Activated CD8-positive, alpha-beta memory T cell treated with anti-CD3 and anti-CD28 coated beads for 24 hours (primary cell): ENCODE measurements at regions not wholly inside any gene's neighbourhood (a gene's known extent, or its start where the extent isn't known, plus 50 kb on each side); places are given as distances from the start of the nearest gene placed in this dataset.

Source experiments
- DNase-seq: peaks from one replicate; pipeline ENCODE4 v3.0.0-alpha.2; 2020

DNA sequence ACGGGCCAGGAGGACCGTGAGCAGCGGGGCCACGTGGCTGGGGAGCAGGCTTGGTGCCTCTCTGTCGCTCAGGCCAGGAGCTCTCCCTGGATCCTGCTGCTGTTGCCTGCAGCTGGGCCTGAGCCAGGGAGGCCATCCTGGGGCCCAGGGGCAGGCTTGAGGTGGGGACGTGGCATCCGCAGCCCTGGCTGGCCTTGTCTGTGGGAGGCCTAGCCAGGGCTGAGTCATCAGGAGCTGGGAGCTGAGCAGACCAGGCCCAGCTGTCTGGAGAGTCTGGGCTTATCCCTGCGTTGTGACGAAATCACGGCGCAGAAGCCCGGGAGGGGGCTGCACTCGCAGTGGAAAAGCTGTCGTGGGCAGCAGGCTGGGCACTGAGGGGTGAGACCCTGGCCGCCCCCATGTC is 138.8 kb upstream of the COL5A1 start:
- no peak for DNase-seq

DNA sequence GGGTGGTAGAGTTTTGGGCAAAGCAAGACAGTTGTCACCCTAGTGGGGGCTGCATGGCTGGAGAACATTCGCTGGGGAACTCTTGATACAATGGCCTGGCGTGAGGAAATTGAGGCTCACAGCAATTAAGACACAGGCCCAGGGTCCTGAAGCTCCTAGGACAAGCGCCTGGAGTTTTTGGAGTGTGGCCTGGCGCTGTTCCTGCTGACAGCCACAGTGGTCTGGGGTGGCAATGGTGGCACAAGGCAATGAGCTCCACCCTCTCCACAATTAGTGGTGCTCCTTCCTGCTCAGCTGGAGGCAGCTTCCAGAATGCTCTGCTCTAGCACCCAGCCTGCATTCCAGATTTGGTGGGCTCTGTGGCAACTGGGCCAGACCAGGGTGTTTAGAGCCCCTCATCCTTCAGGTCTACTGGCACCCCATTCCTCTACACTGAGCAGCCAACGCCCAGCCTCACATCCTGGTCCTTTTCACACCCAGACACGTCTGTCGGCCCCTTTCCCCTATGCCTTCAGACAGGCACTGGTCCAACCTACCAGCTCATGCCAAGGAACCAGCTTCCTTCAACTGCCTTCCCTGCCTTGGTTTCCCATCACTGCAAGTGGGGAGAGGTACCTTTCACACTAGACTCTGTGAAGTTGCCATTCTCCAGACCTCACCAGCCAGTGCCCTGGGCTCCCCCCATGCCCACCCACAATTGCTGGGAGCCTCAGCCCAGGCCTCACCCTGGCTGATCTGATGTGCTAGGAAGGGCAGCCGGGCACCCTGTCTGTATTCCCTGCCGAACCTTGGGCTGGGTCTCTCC is 138.1 kb upstream of the COL5A1 start:
- no peak for DNase-seq

DNA sequence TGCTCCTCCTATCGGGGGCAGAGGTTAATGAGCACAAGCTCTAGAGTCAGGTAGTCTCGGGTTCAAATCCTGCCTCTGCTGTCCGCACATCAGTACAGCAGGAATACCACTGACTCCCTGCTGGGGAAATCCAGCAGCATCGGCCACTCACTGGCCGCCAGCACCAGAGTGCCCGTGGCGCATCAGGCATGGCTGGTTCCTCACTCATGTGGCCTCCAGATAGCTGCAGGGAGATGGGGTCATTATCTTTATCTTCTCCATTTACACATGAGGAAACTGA is 137.6 kb upstream of the COL5A1 start:
- DNase-seq: no peak

DNA sequence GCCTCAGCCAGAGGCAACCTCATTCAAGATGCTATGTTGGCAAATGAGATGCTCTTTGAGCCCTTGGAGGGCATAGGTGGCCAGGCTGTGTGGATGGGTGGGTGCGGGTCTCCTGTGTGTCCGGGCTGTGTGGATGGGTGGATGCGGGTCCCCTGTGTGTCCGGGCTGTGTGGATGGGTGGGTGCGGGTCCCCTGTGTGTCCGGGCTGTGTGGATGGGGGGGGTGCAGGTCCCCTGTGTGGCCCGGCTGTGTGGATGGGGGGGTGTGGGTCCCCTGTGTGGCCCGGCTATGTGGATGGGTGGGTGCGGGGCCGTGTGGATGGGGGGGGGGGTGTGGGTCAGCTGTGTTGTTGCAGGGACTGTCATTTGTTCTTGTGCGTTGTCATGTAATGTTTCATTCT is 136.6 kb upstream of the COL5A1 start:
- no peak for DNase-seq

DNA sequence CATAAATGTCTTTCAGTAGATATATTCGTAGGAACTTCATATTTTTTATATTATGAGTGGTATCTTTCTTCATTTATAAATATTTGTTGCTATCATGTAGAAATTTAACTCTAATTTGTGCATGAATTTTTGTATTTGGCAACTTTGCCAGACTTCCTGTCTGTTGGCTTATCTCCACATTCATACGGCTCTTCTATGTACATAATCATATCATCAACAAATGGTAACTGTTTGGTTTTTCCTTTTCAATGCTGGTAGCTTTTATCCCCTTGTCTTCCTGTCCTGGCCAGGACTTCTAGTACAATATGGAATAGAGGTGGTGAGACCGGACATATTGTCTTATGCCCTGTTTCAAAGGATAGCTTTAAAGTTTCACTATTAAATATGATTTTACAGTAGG is 132.3 kb upstream of the COL5A1 start:
- DNase-seq: no peak

DNA sequence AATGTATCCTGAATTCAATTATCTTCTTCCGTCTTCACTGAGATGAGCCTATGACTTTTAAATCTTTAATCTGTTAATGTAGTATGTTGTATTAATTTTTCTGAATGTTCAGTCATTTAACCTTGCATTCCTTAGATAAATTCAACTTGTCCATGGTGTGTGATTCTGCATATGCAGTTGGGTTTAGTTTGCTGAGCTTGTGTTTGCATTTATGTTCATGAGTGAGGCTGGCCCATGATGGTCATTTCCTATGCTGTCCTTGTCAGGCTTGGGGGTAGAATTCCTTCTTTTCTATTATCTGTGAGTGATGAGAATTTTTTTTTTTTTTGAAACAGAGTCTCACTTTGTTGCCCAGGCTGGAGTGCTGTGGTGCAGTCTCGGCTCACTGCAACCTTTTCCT is 131.8 kb upstream of the COL5A1 start:
- no peak for DNase-seq

DNA sequence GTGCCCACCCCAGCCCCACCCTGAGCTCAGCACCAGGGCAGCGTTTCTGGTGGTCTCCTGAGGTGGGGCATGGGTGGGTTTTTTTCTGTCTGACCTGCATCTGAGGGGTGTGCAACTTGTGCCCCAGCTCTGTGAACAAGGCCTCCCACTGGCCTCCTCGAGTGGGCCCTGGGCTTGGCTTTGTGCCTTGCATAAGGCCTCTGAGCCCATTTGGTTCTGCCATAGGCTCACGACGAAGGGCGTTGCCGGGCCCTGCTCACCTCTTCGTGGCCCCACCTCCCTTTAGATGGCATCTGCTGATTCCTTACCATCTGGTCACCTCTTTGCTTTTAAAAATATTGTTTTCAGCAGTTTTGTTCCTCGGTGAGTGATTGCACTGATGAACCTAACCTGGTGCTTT is 127.1 kb upstream of the COL5A1 start:
- no peak for DNase-seq

DNA sequence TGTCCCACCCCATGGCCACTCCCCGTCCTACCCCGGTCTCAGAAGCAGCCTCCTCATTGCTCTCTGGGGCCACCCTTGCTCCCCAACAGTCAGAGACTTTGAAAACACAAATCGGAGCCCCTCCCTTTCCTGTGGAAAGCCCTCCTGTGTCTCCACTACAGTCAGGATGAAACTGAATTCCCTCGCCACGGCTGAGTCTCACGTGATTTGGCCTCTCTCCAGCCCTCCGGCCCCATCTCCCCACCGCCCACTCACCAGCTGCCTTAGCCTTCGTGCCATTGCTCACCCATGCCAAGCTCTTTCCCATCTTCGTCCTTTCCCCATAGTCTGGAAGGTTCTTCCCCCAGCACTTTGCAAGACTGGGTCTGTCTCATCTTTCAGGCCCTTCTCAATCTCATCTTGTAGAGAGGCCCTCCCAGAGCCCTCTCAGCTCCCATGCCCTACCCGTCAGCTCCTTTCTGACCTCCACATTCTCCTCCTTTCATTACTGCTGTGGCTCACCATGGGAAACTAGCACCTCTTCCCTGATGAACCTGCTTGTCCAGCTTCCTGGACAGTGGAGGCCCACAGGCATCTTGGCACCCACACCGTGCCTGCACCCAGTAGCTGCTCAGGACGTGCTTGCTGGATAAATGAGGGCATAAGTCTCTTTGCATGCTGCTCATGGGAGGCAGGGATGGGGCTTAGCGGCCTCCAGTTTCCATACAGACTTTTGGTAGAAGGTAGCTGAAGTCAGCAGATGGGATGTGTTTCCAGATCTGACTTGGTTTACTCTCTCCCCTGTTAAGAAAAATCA is 126.4 kb upstream of the COL5A1 start:
- no peak for DNase-seq

DNA sequence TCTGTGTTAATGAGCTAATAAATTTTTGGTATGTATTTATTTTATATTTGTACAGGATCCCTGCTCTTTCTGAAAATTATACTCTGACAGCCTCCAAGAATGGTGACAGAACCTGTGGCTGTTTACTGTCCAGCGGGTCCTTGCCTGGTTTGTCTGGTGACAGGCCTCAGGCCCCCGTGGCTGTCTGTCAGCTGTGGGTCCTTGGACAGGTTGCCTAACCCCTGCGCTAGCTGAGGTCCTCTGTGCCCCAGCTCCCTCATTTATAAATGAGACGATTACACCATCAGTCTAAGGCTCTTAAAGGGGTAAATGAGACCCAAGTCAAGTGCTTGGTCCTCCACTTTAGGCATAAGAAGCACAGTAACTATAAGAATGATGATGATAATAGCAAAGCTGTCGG is 125.1 kb upstream of the COL5A1 start:
- no peak for DNase-seq

DNA sequence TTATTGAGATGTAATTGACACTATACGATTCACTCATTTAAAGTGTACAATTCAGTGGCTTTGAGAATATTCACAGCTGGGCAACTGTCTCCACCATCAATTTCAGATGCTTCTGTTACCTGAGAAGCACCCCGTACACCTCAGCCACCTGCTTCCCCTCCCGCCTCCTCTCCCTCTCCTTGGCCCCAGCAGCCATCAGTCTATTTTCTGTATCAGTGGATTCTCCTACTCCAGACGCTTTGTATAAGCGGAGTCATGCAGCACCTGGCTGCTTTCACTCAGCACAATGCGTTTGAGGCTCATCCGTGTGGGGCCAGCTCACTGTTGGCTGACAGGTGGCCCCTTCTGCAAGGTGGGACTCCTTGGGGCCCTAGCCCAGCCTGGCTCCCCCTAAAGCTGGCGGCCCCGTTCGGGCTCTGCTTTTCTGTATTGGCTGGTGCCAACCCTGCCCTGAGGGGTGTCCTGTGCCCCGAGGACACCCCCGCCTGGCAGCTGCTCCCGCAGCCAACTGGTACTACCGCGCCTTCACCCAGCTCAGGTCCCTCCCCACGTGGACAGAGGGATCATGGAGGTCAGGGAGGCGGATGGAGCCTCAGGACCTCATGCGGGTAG is 124.4 kb upstream of the COL5A1 start:
- DNase-seq: no peak

DNA sequence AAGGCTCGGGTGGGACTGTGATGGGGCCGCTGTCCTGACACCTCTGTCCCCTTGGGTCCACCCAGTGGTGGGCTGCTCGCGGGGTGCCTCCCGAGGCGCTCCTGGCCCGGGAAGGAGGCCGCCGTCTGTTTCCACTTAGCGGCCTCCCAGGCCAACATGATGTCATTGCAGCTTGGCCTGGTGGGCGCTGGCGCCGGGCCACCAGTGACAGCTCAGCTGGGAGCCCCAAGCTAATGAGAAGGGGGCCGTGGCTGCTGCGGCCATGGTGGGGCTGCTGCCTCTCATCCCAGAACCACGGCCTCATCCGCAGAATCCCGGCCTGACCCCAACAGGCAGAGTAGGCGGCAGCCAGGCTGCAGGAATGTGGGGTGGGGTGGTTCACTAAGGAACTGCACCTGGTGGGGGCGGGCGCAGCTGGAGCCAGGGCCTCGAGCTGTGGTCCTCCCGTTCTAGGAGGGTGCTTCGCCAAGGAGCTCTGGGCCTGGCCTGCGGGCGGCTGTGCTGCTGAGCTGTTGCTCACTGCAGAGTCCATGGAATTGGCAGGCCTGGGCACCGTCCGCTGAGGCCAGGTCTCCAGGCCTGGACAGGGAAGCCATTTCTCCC is 123.5 kb upstream of the COL5A1 start:
- no peak for DNase-seq

DNA sequence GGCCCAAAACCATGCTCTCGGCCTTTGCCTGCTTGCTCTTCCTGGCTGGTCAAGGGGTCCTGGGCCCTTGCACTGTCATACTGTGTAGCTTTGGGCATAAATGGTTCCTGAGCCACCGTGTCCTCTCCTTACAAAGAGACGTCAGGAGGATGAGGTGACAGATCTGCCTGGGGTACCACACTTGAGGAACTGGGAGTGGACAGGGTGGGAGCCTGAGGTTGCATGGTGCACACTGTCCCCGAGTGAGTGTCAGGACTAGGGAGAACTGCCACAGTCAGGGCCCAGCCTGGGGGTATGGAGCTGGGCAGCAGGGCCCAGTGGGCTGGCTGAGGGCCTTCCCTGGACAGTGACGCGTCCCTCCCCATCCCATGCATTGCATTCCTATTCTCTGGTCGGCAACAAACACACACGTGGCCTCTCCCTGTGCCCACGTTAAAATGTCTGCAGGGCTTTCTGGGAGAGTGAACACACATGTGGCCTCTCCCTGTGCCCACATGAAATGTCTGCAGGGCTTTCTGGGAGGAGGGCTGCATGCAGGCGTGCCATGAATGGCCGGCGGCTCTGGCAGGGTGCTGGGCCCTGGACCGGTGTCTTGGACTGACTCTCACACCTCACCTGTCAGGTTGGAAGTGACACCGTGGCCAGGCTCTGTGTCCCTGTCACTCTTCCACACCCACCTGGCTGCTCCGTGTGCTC is 122.1 kb upstream of the COL5A1 start:
- no peak for DNase-seq

DNA sequence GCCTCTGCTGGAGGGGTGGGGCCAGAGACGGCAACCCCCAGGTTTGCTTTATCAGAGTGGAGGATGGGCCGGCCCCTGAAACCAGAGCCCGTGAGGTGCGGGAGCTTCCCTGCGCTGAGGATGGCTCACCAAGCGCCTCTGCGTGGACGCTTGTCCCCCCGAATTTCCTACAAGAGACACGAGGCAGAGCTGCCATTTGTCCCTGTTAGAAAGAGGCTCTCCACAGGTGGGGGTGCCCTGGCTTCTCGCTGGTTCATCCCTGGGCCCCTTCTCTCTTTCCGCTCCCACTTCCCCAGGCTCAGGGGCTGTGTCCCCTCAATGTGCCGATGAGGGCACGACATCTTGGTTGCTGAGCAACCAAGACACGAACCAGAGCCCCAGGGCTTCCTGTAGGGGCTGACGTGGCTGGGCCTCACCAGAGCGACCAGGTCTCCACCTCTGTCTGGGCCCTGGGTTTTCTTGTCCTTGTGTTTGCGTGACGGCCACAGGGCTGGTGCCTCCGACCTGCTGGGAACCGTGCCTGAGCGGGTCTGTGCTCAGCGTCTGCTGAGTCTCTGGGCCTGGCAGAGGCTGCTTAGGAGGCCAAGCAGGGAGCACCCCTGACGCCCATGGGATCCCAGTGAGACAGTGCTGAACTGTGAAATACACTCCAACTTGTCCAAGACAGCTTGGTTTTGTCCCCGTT is 119.6 kb upstream of the COL5A1 start:
- DNase-seq: no peak

DNA sequence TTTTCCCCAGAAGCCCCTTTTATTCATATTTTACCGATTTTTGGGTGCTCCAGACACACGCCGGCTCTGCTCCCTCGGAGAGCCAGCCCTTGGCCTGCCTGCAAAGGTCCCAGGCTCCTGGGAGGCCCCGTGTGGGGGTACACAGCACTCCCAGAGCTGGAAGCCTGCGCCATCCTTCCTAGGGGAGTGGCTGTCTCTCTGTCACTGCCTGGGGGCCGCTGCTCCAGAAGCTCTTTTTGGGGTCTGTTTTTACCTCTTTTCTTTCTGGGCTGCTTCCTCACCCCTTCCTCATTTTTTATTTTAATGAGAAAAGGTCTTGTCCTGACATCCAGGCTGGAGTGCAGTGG is 119.1 kb upstream of the COL5A1 start:
- no peak for DNase-seq

DNA sequence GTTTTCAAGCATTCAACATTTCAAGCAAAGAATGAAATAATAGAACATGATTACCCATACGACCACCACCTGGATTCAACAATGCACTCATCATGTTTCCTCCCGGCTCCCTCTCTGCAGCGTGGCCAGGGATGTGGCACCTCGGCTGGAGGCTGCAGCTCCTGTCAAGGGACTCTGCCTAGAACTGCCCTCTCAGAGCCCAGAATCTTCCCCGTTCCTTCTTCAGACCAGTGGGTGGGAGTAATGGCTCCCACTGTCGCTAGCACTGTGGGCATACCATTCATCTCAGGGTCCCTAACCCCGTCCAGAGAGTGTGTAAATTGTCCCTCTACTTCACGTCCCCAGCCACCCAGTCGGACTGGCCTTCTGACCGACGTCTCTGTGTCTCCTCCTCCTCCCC is 118.6 kb upstream of the COL5A1 start:
- no peak for DNase-seq

DNA sequence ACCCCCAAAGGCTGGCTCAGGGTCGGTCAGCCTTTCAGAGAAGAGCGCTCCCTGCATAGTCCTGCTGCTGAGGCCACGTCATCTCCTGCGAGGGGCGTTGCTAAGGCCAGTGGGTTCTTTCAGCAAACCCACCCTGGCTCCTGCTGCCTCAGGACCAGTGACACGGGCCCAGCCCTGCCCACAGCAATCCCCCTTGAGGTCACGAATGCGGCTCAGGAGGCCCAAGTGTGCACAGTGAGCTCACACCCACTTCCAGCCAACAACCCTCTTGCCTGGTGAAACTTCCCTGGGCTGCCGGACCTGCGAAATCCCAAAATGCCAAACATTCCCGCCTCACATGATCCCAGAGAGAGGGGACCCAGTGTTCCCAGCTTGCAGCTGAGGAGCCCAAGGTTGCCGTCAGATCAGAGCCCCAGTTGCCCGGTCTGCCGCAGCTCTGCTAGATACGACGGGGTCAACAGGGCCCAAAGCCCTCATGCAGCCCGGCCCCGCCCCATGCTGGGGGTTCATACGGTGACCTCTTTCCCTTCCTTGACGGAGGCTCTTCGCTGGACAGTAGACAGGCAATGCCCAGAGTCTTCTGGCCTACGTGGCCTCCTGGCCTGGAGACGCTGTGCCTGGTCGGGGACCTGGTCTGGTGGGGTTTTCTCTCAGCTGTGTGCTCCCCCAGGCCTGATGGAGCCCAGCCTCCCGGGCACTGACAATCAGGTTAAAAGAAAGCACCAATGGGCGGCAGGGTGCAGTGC is 116.4 kb upstream of the COL5A1 start:
- no peak for DNase-seq

DNA sequence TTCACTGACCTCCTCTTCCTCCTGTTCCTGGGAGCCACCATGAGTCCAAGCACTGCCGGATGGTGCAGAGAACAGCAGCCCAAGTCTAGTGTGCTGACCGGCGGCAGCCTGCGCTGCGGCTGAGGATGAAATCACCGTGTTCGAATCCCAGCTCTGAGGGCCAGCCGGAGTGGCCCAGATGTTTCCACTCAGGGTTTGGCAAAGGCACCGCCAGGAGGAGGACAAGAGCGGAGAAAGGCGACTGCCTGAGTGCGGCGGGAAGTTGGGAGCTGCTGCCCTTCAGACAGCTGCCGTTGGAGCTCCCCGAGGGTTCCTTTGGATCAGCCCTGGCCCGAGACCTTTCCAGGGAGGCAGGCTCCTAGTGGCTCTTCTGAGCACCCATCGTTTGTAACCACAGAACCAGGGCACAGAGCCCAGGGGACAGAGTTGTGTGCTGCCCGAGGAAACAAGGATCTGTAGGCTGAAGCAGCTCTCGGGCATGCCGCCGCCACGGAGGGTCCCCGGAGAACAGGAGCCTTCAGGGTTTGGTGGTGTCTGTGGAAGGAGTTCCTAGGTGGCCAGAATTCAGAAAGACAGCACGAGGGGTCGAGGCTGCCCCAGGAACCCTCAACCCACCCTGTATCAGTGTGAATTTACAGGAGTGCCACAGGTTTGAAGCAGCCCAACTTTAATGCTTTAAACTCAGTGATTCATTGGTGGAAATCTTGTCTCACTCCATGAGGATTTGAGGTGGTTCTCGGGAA is 115.6 kb upstream of the COL5A1 start:
- no peak for DNase-seq

DNA sequence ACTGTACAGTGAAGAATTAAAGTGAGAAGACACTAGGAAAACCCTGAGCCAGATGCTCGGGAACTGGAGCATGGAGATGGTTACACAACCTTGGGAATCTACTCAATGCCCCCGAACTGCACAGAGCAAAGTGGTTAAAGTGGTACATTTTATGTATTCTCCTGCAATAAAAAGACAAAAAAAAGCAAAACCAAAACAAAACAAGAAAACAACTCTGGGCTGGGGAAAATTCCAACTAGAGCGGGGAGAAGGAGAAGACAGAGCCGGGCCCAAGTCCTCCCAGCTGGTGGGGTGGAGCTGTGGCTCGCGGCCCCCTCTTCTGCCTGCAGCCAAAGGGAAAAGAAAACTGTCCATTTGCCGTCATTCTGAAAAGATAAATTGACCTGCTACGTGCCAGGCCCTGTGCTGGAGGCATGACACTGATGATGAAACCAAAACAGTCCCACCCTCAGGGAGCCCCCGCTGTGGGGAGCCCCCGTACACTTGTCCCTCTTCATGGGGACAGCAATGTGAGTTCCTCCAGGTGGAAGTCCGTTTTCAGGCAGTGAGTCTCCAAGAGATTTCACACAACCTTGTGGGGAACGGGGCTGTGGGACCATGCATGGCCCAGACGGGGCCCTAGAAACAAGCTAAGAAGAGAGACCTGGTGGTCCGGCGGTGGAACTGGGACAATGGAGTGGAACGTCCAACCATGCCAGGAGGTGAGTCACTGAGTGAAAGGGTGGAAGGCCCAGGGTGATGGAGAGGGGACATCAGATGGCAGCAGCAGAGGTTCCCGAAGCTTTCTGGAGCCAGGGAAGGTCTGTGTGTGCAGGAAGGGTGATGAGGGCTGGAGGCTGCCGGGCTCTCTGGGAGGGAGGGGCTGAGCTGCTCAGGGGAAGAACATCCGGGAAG is 114.8 kb upstream of the COL5A1 start:
- DNase-seq: no peak

DNA sequence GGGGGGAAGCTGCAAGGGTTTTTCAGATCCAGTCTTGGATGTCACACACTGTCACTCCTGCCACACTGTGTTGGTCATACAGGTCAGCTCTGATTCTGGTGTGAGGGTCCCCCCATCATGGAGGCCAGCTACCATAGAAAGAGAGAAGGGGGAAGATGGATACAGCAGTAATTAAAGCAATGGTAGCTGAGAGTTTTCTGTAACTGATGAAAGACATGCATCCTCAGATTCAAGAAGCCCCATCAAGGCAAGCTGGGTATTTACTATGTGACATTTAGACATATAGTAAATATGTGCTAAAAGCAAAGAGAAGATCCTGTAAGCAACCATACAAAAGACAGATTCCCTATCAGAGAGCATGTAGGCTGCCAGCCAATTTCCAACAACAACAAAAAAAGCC is 110.9 kb upstream of the COL5A1 start:
- no peak for DNase-seq
